ENCODE measurements at regions not wholly inside any gene's neighbourhood (a gene's known extent, or its start where the extent isn't known, plus 50 kb on each side); places are given as distances from the start of the nearest gene placed in this dataset.

GRCh38 chr3:26291840-26292239, 330.7 kb upstream of the LRRC3B start (continued):
- TF ChIP-seq POU5F1 (IDR thresholded peaks at IDR 0.05; ENCODE audit: borderline replicate concordance, low read depth, low read length, partially characterized antibody) (no peak), SAFB2 (IDR thresholded peaks at IDR 0.05; ENCODE audit: borderline replicate concordance, low read depth, low read length, severe bottlenecking) (no peak), ZNF212 (CRISPR knock-in tag; IDR thresholded peaks at IDR 0.05) (no peak), CHD2 (IDR thresholded peaks at IDR 0.05; ENCODE audit: low read depth, low read length) (no peak), ATF1 (CRISPR knock-in tag; IDR thresholded peaks at IDR 0.05) (no peak), ATF1 (tag; IDR thresholded peaks at IDR 0.05) (no peak)
- TF ChIP-seq, protein P1, sequence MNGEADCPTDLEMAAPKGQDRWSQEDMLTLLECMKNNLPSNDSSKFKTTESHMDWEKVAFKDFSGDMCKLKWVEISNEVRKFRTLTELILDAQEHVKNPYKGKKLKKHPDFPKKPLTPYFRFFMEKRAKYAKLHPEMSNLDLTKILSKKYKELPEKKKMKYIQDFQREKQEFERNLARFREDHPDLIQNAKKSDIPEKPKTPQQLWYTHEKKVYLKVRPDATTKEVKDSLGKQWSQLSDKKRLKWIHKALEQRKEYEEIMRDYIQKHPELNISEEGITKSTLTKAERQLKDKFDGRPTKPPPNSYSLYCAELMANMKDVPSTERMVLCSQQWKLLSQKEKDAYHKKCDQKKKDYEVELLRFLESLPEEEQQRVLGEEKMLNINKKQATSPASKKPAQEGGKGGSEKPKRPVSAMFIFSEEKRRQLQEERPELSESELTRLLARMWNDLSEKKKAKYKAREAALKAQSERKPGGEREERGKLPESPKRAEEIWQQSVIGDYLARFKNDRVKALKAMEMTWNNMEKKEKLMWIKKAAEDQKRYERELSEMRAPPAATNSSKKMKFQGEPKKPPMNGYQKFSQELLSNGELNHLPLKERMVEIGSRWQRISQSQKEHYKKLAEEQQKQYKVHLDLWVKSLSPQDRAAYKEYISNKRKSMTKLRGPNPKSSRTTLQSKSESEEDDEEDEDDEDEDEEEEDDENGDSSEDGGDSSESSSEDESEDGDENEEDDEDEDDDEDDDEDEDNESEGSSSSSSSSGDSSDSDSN (IDR thresholded peaks at IDR 0.05; ENCODE audit: borderline replicate concordance in 1 of 2, low read depth in 2 of 2, low read length in 2 of 2): no peak

GRCh38 chr3:26292780-26293179, 329.8 kb upstream of the LRRC3B start:
- DNase-seq (ENCODE audit: extremely low read depth in 1 of 4, low spot score in 3 of 4) (no peak), ATAC-seq (no peak), FAIRE-seq (no peak)
- no peak overlapping the region for H3K27ac ChIP-seq (ENCODE audit: extremely low read depth, low read depth, low read length)
- H3K27me3 ChIP-seq (ENCODE audit: control insufficient read depth in 2 of 2, insufficient read depth in 2 of 2, low read length in 2 of 2): no peaks in the 10 kb centered on the region
- H2AFZ ChIP-seq (ENCODE audit: low read depth, low read length): no peak overlapping the region
- H3K9ac ChIP-seq (ENCODE audit: insufficient read depth in 1 of 2, low read depth in 2 of 2, low read length in 2 of 2): no peak overlapping the region
- TF ChIP-seq ZNF165 (CRISPR knock-in tag; IDR thresholded peaks at IDR 0.05; ENCODE audit: borderline replicate concordance): no peak
- TF ChIP-seq ZNF507 (tag; conservative IDR thresholded peaks at IDR 0.05): no peak
- TF ChIP-seq MCM5 (IDR thresholded peaks at IDR 0.05; ENCODE audit: low read depth): no peak
- no peak for TF ChIP-seq BRF2 (IDR thresholded peaks at IDR 0.05; ENCODE audit: borderline replicate concordance, insufficient read depth, insufficient read length)
- TF ChIP-seq NFYB (IDR thresholded peaks at IDR 0.05; ENCODE audit: extremely low read depth, insufficient read length): no peak
- no peak for TF ChIP-seq RB1 (IDR thresholded peaks at IDR 0.05; ENCODE audit: low read depth)
- no peak for TF ChIP-seq GABPB1 (CRISPR knock-in tag; IDR thresholded peaks at IDR 0.05)
- TF ChIP-seq MAFK (IDR thresholded peaks at IDR 0.05; ENCODE audit: low read length): no peak
- POLR2A ChIA-PET: no interaction called here
- in situ Hi-C loops (cut with MboI): no loop called here
- no peaks in the 10 kb centered on the region for H3K4me1 ChIP-seq (replicated peaks in 1 of 2; ENCODE audit: control insufficient read depth in 2 of 2, insufficient read depth in 2 of 2, low read length in 2 of 2)
- no peak overlapping the region for H3K4me3 ChIP-seq
- H3K9me3 ChIP-seq (replicated peaks; ENCODE audit: control insufficient read depth, insufficient read depth, low read depth, low read length): no peaks in the 10 kb centered on the region
- no peaks in the 10 kb centered on the region for H3K36me3 ChIP-seq (ENCODE audit: control insufficient read depth, insufficient read depth, low read length)
- no TSS peak for BruUV-seq (replicated peaks)
- 3% methylated on average over 1 of the region's 1 CpG for WGBS (ENCODE audit: insufficient coverage, low coverage, missing lambda C conversion rate)
- intact Hi-C loops (cut with micrococcal nuclease): no loop called here
- CTCF ChIA-PET (ENCODE audit: low intra/inter-chr PET ratio): no interaction called here
- no peaks in the 10 kb centered on the region for H3K79me2 ChIP-seq (ENCODE audit: control insufficient read depth, insufficient read depth, low read length)
- no peak overlapping the region for H3K4me2 ChIP-seq (ENCODE audit: insufficient read depth, low read length)
- H4K20me1 ChIP-seq (replicated peaks; ENCODE audit: control insufficient read depth, insufficient read depth, low read length): no peaks in the 10 kb centered on the region
- H3K9me1 ChIP-seq (ENCODE audit: control insufficient read depth, insufficient read depth, low read length): no peaks in the 10 kb centered on the region

All from K562 (cell line).